ENCODE measurements at regions not wholly inside any gene's neighbourhood (a gene's known extent, or its start where the extent isn't known, plus 50 kb on each side); places are given as distances from the start of the nearest gene placed in this dataset.

GRCh38 chr11:90294526-90294925, 71.7 kb upstream of the CHORDC1 start:
- no peaks in the 10 kb centered on the region for H3K9me3 ChIP-seq (ENCODE audit: control insufficient read depth, insufficient read depth, low read length)
- H3K27ac ChIP-seq (ENCODE audit: low read length): no peak overlapping the region
- H3K9me3 Mint-ChIP-seq: peaks cover 2% of the 10 kb centered on the region in 2 donors
- no peak overlapping the region for H3K4me3 ChIP-seq (ENCODE audit: low read length)
- WGBS (ENCODE audit: insufficient coverage): 100% methylated on average over 1 of the region's 3 CpGs
- no peaks in the 10 kb centered on the region for H3K36me3 Mint-ChIP-seq
- H3K27me3 Mint-ChIP-seq (ENCODE audit: low read depth in 2 of 2): no peaks in the 10 kb centered on the region
- H3K27me3 ChIP-seq (ENCODE audit: control insufficient read depth, insufficient read depth, low read length): no peaks in the 10 kb centered on the region
- intact Hi-C loops (cut with micrococcal nuclease): no loop called here
- DNase-seq: no peak
- ATAC-seq: no peak
- H3K4me1 ChIP-seq (ENCODE audit: control insufficient read depth, insufficient read depth, low read length): no peaks in the 10 kb centered on the region
- no peak overlapping the region for H3K27ac Mint-ChIP-seq
- H3K4me3 Mint-ChIP-seq: no peak overlapping the region
- H3K4me1 Mint-ChIP-seq: no peaks in the 10 kb centered on the region
- TF ChIP-seq, protein P1, sequence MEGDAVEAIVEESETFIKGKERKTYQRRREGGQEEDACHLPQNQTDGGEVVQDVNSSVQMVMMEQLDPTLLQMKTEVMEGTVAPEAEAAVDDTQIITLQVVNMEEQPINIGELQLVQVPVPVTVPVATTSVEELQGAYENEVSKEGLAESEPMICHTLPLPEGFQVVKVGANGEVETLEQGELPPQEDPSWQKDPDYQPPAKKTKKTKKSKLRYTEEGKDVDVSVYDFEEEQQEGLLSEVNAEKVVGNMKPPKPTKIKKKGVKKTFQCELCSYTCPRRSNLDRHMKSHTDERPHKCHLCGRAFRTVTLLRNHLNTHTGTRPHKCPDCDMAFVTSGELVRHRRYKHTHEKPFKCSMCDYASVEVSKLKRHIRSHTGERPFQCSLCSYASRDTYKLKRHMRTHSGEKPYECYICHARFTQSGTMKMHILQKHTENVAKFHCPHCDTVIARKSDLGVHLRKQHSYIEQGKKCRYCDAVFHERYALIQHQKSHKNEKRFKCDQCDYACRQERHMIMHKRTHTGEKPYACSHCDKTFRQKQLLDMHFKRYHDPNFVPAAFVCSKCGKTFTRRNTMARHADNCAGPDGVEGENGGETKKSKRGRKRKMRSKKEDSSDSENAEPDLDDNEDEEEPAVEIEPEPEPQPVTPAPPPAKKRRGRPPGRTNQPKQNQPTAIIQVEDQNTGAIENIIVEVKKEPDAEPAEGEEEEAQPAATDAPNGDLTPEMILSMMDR (IDR thresholded peaks at IDR 0.05): no peak
- H3K36me3 ChIP-seq (ENCODE audit: control insufficient read depth, insufficient read depth, low read length): no peaks in the 10 kb centered on the region

DNA sequence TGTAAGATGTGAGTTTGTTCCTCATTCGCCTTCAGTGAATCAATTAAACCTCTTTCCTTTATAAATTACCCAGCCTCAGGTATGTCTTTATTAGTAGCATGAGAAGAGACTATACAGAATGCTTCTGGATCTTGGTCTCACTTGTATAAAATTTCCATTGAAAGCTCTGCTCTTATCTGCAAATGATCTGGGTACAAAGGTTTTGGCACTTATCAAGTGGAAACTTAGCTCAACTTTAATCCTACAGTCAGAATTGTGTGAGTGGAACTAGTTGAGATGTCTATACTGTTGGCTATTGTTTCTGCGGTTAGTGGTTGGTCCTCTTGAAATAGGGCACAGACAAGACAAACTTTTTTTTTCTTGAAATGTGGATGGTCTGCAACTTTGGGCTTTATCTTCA, 71.2 kb upstream of the CHORDC1 start:
- TF ChIP-seq, protein P1 (IDR thresholded peaks at IDR 0.05): no peak
- Histone ChIP-seq H3K9me3 (ENCODE audit: control insufficient read depth, insufficient read depth, low read length) (no peaks in the 10 kb centered on the region), H3K27me3 (ENCODE audit: control insufficient read depth, insufficient read depth, low read length) (no peaks in the 10 kb centered on the region), H3K4me1 (ENCODE audit: control insufficient read depth, insufficient read depth, low read length) (no peaks in the 10 kb centered on the region), H3K27ac (ENCODE audit: low read length) (no peak overlapping the region), H3K36me3 (ENCODE audit: control insufficient read depth, insufficient read depth, low read length) (no peaks in the 10 kb centered on the region), H3K4me3 (ENCODE audit: low read length) (no peak overlapping the region)
- Mint-ChIP-seq H3K36me3 (no peaks in the 10 kb centered on the region), H3K4me3 (no peak overlapping the region), H3K27me3 (ENCODE audit: low read depth in 2 of 2) (no peaks in the 10 kb centered on the region), H3K27ac (no peak overlapping the region), H3K9me3 (peaks cover 0 to 2% of the 10 kb centered on the region in 2 donors), H3K4me1 (no peaks in the 10 kb centered on the region)
- DNase-seq: no peak
- intact Hi-C loops (cut with micrococcal nuclease): no loop called here
- ATAC-seq: no peak
- 100% methylated on average over 1 of the region's 2 CpGs for WGBS (ENCODE audit: insufficient coverage)

DNA sequence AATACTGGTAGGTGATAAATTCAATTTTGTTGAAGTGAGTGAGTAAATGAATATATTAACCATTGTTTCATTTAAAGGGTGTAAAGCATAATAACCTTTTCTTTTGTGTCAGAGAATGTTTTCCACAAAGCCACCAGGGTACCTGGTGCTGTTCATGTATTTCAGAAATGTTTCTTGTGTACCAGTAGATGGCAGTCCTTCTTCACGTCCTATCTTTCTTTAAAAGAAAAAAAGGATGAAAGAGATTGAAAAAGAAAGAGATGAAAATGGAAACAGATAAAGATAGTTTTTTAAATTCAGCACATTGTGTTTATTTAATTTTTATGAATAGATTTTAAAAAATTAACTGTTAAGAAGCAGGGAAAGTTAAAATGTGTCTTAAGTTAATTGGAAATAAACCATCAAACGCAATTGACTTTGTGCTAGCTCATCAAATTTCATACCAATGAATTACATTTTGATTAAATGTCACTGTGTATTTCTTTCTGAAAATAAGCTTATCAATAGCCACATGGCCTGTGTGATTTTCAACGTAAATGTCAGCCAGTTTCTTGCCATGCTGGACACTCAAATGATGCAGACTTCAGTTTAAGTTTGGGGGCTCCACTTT, 65.5 kb upstream of the CHORDC1 start:
- DNase-seq (peak in 1 of 2 donors; percentile 8), ATAC-seq (no peak)
- no peaks in the 10 kb centered on the region for H3K27me3 ChIP-seq (ENCODE audit: control insufficient read depth, insufficient read depth, low read length)
- Mint-ChIP-seq H3K27ac (no peak overlapping the region), H3K9me3 (no peaks in the 10 kb centered on the region), H3K36me3 (no peaks in the 10 kb centered on the region), H3K4me3 (no peak overlapping the region), H3K27me3 (ENCODE audit: low read depth in 2 of 2) (no peaks in the 10 kb centered on the region), H3K4me1 (no peaks in the 10 kb centered on the region)
- H3K4me1 ChIP-seq (ENCODE audit: control insufficient read depth, insufficient read depth, low read length): no peaks in the 10 kb centered on the region
- no peak overlapping the region for H3K4me3 ChIP-seq (ENCODE audit: low read length)
- intact Hi-C loops (cut with micrococcal nuclease): no loop called here
- TF ChIP-seq, protein P1 (IDR thresholded peaks at IDR 0.05): no peak
- H3K36me3 ChIP-seq (ENCODE audit: control insufficient read depth, insufficient read depth, low read length): no peaks in the 10 kb centered on the region
- WGBS (ENCODE audit: insufficient coverage): 66% methylated on average over 2 of the region's 3 CpGs
- H3K9me3 ChIP-seq (ENCODE audit: control insufficient read depth, insufficient read depth, low read length): no peaks in the 10 kb centered on the region
- H3K27ac ChIP-seq (ENCODE audit: low read length): no peak overlapping the region

GRCh38 chr11:90286640-90287039, 63.8 kb upstream of the CHORDC1 start:
- no peaks in the 10 kb centered on the region for H3K36me3 ChIP-seq (ENCODE audit: control insufficient read depth, insufficient read depth, low read length)
- TF ChIP-seq, protein P1 (IDR thresholded peaks at IDR 0.05): no peak
- Mint-ChIP-seq H3K4me3 (no peak overlapping the region), H3K4me1 (no peaks in the 10 kb centered on the region), H3K27ac (no peak overlapping the region), H3K9me3 (no peaks in the 10 kb centered on the region), H3K36me3 (no peaks in the 10 kb centered on the region), H3K27me3 (ENCODE audit: low read depth in 2 of 2) (no peaks in the 10 kb centered on the region)
- no peaks in the 10 kb centered on the region for H3K27me3 ChIP-seq (ENCODE audit: control insufficient read depth, insufficient read depth, low read length)
- 92% methylated on average over 2 of the region's 2 CpGs for WGBS (ENCODE audit: insufficient coverage)
- DNase-seq (no peak), ATAC-seq (no peak)
- H3K9me3 ChIP-seq (ENCODE audit: control insufficient read depth, insufficient read depth, low read length): no peaks in the 10 kb centered on the region
- H3K4me3 ChIP-seq (ENCODE audit: low read length): no peak overlapping the region
- intact Hi-C loops (cut with micrococcal nuclease): no loop called here
- no peaks in the 10 kb centered on the region for H3K4me1 ChIP-seq (ENCODE audit: control insufficient read depth, insufficient read depth, low read length)
- no peak overlapping the region for H3K27ac ChIP-seq (ENCODE audit: low read length)

Data from natural killer cell (primary cell).